Adrenal gland (tissue), 9 donors: ENCODE measurements at regions not wholly inside any gene's neighbourhood (a gene's known extent, or its start where the extent isn't known, plus 50 kb on each side); places are given as distances from the start of the nearest gene placed in this dataset.

Experiments
- DNase-seq, 7 donors: peaks; one replicate each; pipeline ENCODE4 v3.0.0-alpha.2; 2019 to 2020
- H3K27ac ChIP-seq, 5 donors: fragments of 200-600 bp; sonication (generic) in 4 of 5; 1 replicate in 3 of 5; 2 replicates in 2 of 5; pipeline versions ENCODE4 v1.5.1 to v1.8.0; 2016 to 2020; ENCODE audit warnings: mild to moderate bottlenecking in 1 of 5
- H3K27me3 ChIP-seq: fragments of 200-600 bp; 2 replicates; pipeline ENCODE4 v1.8.0; 2021
- H3K36me3 ChIP-seq, 2 donors: fragments of 200-600 bp; replicated peaks in 1 of 2; 1 replicate in 1 of 2; 2 replicates in 1 of 2; pipeline versions ENCODE4 v1.5.1 to v1.8.0; 2018 to 2022
- H3K4me1 ChIP-seq, 2 donors: fragments of 200-600 bp; replicated peaks in 1 of 2; 1 replicate in 1 of 2; 2 replicates in 1 of 2; pipeline versions ENCODE4 v1.5.1 to v1.8.0; 2018 to 2021
- H3K4me3 ChIP-seq, 4 donors: fragments of 200-600 bp; sonication (generic) in 3 of 4; one replicate each; pipeline ENCODE4 v1.5.1; 2016 to 2018
- H3K9me3 ChIP-seq, 3 donors: fragments of 200-600 bp; sonication (generic) in 1 of 3; replicated peaks in 1 of 3; 1 replicate in 2 of 3; 2 replicates in 1 of 3; pipeline versions ENCODE4 v1.5.1 to v1.8.0; 2016 to 2021
- POLR2A ChIP-seq, 2 donors: fragments of 450-650 bp; IDR thresholded peaks; one replicate each; pipeline ENCODE4 v1.6.1; 2017; ENCODE audit warnings: antibody characterized with exemption in 2 of 2, mild to moderate bottlenecking in 2 of 2, moderate library complexity in 1 of 2
- WGBS, 4 donors: extraction: QIAGEN DNeasy Blood & Tissue Kit in 2 of 4; methylation state at CpG; one replicate each; pipeline versions ENCODE4 v1.1.5 to v1.1.7; 2013 to 2017; 5-methylcytosine and 5-hydroxymethylcytosine counted together
- intact Hi-C, 2 donors: fragments of 100-400 bp; cut with DNase I; formaldehyde crosslinking; loops; one replicate each; pipeline versions ENCODE4 v1.14.1 to v1.15.0; 2022 to 2023
- TF ChIP-seq, protein P1 (sequence below), 6 experiments: fragments of 450-650 bp in 4 of 6; fragments of 200-600 bp in 2 of 6; sonication (generic) in 1 of 6; IDR thresholded peaks; 1 replicate in 5 of 6; 2 replicates in 1 of 6; pipeline versions ENCODE4 v1.5.1 to v1.8.0; 2016 to 2021; ENCODE audit warnings: antibody characterized with exemption in 6 of 6, mild to moderate bottlenecking in 2 of 6, moderate library complexity in 1 of 6
- donor health status: healthy with polysubstance abuse.
- donor health status: Bipolar disorder and iron deficiency.
- donor health status: DM: yes; HTN: yes; CAD: no.
- donor health status: DM: no; HTN: no; CAD: no.
- donor health status: DM: no; HTN: no; CAD: no.

DNA sequence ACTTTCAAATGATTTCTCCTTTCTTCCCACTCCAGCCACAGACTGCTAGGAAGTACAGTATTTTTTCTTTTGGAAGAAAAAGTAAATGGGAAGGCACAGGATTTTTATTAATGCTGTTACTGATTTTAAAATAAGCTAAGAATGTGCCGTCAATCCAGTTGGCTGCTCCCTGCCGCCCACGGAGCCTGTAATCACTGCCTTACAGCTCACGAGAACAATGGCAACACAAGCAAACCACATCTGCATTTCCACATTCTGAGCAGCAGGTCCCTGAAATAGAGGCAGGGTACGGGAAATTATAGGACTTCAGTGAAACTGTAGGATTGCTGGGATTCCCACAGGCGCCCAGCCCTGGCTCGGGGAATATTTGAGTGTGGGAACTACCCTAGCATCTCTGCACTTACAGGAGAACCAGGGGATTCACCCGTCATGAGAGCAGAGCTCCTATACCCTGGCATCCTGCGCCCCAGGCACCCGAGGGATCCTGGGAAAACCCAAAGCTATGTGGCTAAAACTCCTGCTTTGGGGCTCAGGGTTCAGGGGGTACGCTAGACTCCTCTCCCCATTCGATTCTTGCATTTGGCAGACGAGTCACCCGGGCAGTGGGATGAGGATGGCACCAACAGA is 72.9 kb upstream of the TNS3 start:
- Histone ChIP-seq H3K9me3 (no peaks in the 10 kb centered on the region), H3K4me1 (peaks cover 7 to 18% of the 10 kb centered on the region in 2 donors), H3K4me3 (no peak overlapping the region), H3K27me3 (no peaks in the 10 kb centered on the region), H3K27ac (no peak overlapping the region), H3K36me3 (no peaks in the 10 kb centered on the region)
- intact Hi-C loops, result no loop called here
- TF ChIP-seq, protein P1, sequence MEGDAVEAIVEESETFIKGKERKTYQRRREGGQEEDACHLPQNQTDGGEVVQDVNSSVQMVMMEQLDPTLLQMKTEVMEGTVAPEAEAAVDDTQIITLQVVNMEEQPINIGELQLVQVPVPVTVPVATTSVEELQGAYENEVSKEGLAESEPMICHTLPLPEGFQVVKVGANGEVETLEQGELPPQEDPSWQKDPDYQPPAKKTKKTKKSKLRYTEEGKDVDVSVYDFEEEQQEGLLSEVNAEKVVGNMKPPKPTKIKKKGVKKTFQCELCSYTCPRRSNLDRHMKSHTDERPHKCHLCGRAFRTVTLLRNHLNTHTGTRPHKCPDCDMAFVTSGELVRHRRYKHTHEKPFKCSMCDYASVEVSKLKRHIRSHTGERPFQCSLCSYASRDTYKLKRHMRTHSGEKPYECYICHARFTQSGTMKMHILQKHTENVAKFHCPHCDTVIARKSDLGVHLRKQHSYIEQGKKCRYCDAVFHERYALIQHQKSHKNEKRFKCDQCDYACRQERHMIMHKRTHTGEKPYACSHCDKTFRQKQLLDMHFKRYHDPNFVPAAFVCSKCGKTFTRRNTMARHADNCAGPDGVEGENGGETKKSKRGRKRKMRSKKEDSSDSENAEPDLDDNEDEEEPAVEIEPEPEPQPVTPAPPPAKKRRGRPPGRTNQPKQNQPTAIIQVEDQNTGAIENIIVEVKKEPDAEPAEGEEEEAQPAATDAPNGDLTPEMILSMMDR (IDR thresholded peaks at IDR 0.05), result no peak
- TF ChIP-seq POLR2A (IDR thresholded peaks at IDR 0.05), result no peak
- no peak for DNase-seq
- WGBS, 4 donors, result 83 to 89% (median 84%) methylated on average over 11 to 14 of the region's 14 CpGs

DNA sequence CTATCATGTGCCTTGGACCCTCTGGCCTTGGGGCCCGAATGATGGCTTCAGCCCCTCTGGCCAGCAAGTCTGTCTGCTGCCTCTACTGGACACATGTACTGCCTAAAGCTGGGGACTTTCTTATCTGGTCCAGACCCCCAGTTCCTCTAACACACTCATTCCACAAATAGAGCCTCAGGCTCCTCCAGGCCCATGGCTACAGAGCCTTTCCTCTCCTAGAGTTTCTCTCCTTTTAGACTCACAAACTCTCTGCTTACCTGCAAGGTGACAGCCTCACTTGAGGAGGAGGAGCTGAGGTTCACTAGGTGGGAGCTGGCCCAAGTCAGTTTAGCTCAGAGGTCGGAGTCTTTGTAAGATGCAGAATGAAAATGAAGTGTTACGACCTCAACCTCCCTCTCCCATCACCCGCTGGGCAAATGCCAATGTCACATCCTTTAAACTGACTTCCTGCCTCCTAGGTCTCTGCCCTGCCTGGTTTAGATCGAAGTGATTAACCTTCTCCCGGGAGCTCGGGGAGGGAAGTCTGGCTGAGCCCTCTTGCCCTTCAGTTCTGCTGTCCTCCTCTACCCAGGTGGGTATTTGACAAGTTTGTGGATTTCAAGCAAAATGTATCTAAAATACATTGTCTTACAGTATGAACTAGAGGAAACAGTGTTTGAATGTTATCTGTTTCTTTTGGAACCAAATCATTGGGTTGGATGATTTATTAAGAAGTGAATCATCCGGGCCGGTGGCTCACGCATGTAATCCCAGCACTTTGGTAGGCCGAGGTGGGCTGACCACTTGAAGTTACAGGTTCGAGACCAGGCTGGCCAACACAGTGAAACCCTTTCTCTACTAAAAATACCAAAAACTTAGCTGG is 71.9 kb upstream of the TNS3 start:
- Histone ChIP-seq H3K4me3 (no peak overlapping the region), H3K4me1 (peaks cover 7 to 18% of the 10 kb centered on the region in 2 donors), H3K27ac (peak overlapping the region in 1 of 5 donors; percentile 61), H3K9me3 (no peaks in the 10 kb centered on the region), H3K36me3 (no peaks in the 10 kb centered on the region), H3K27me3 (no peaks in the 10 kb centered on the region)
- DNase-seq, result peak in 6 of 7 donors; percentile 44 to 71 (median 59)
- TF ChIP-seq, protein P1 (IDR thresholded peaks at IDR 0.05), result no peak
- TF ChIP-seq POLR2A (IDR thresholded peaks at IDR 0.05), result no peak
- intact Hi-C loops, result no loop called here
- 20 to 30% (median 26%) methylated on average over 12 of the region's 12 CpGs for WGBS, 4 donors

DNA sequence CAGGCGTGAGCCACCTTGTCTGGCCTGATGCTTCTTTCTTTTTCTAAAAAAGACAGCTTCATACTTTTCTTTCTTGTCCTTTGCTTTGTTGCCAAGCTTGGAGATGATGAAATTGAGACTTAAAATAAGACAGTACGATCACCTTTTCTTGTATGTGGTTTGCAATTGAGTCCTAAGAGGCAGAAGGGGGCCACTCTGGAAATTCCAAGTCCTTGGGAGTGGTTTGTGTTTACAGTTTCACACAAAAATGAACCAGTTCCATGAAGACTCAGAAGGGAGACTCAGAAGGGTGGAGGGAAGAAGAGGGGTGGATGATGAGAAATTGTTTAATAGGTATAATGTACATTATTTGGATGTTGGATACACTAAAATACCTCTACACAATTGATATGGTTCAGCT is 70.7 kb upstream of the TNS3 start:
- TF ChIP-seq POLR2A (IDR thresholded peaks at IDR 0.05), result no peak
- TF ChIP-seq, protein P1 (IDR thresholded peaks at IDR 0.05), result no peak
- Histone ChIP-seq H3K27me3 (no peaks in the 10 kb centered on the region), H3K36me3 (no peaks in the 10 kb centered on the region), H3K9me3 (no peaks in the 10 kb centered on the region), H3K4me3 (no peak overlapping the region), H3K27ac (no peak overlapping the region), H3K4me1 (peaks cover 7 to 20% of the 10 kb centered on the region in 2 donors)
- DNase-seq, result no peak
- WGBS, 4 donors, result 91 to 98% (median 94%) methylated on average over 2 of the region's 2 CpGs
- intact Hi-C loops, result no loop called here
